CD4-positive, alpha-beta T cell treated with Interleukin-12 subunit alpha and Interleukin-12 subunit beta, for 1 hour (primary cell): ENCODE measurements at regions not wholly inside any gene's neighbourhood (a gene's known extent, or its start where the extent isn't known, plus 50 kb on each side); places are given as distances from the start of the nearest gene placed in this dataset.

Experiments used
- DNase-seq: peaks from one replicate; pipeline ENCODE4 v3.0.0-alpha.2; 2020

- DNase-seq, result no peak
Observed at GRCh38 chr4:13316354-13316753, 167.8 kb downstream of the RAB28 start.

GRCh38 chr4:13313856-13314255, 170.3 kb downstream of the RAB28 start:
- DNase-seq, result no peak

GRCh38 chr4:13312264-13312663, 171.9 kb downstream of the RAB28 start:
- no peak for DNase-seq

GRCh38 chr4:13309751-13310150, 174.4 kb downstream of the RAB28 start:
- DNase-seq, result no peak

GRCh38 chr4:13306356-13306755, 177.8 kb downstream of the RAB28 start:
- DNase-seq, result no peak

GRCh38 chr4:13302876-13303275, 181.3 kb downstream of the RAB28 start:
- DNase-seq, result no peak

- no peak for DNase-seq
Observed at GRCh38 chr4:13299343-13299742, 184.8 kb downstream of the RAB28 start.

- no peak for DNase-seq
Observed at GRCh38 chr4:13298655-13299054, 185.5 kb downstream of the RAB28 start.

GRCh38 chr4:13296986-13297385, 187.2 kb downstream of the RAB28 start:
- DNase-seq, result no peak

GRCh38 chr4:13294961-13295605, 189.1 kb downstream of the RAB28 start:
- no peak for DNase-seq

GRCh38 chr4:13292372-13292771, 191.8 kb downstream of the RAB28 start:
- DNase-seq, result no peak

- no peak for DNase-seq
Observed at GRCh38 chr4:13289391-13289790, 194.7 kb downstream of the RAB28 start.

- DNase-seq, result no peak
Observed at GRCh38 chr4:13285336-13285735, 198.8 kb downstream of the RAB28 start.

GRCh38 chr4:13284932-13285331, 199.2 kb downstream of the RAB28 start:
- no peak for DNase-seq

GRCh38 chr4:13276357-13276756, 207.8 kb downstream of the RAB28 start:
- no peak for DNase-seq

GRCh38 chr4:13268703-13269102, 215.4 kb downstream of the RAB28 start:
- no peak for DNase-seq

GRCh38 chr4:13268165-13268564, 216.0 kb downstream of the RAB28 start:
- no peak for DNase-seq

- no peak for DNase-seq
Observed at GRCh38 chr4:13267091-13267490, 217.0 kb downstream of the RAB28 start.

- DNase-seq, result no peak
Observed at GRCh38 chr4:13266687-13267086, 217.5 kb downstream of the RAB28 start.

- DNase-seq, result no peak
Observed at GRCh38 chr4:13263967-13264525, 220.1 kb downstream of the RAB28 start.

GRCh38 chr4:13262816-13263215, 221.3 kb downstream of the RAB28 start:
- DNase-seq, result no peak

- no peak for DNase-seq
Observed at GRCh38 chr4:13261486-13262257, 222.5 kb downstream of the RAB28 start.

- no peak for DNase-seq
Observed at GRCh38 chr4:13260513-13260912, 223.6 kb downstream of the RAB28 start.

- no peak for DNase-seq
Observed at GRCh38 chr4:13250263-13250662, 233.9 kb downstream of the RAB28 start.
